ENCODE measurements at regions not wholly inside any gene's neighbourhood (a gene's known extent, or its start where the extent isn't known, plus 50 kb on each side); places are given as distances from the start of the nearest gene placed in this dataset.

- TF ChIP-seq POLR2AphosphoS5 (IDR thresholded peaks at IDR 0.05): no peak
- no peak for TF ChIP-seq CTCF (IDR thresholded peaks at IDR 0.05)
- TF ChIP-seq POLR2A (IDR thresholded peaks at IDR 0.05): no peak
- no peak for TF ChIP-seq EP300 (IDR thresholded peaks at IDR 0.05)
Observed at GRCh38 chr4:20124317-20125026, 127.2 kb upstream of the SLIT2 start.

All from sigmoid colon (tissue), 4 donors.